OCI-LY3 (cell line): ENCODE measurements at regions not wholly inside any gene's neighbourhood (a gene's known extent, or its start where the extent isn't known, plus 50 kb on each side); places are given as distances from the start of the nearest gene placed in this dataset.

ENCODE experiments used
- H2AFZ ChIP-seq: fragments of 200-600, 300-600 bp; shearing (Covaris generic); 2 replicates; pipeline ENCODE4 v1.6.0; 2014; ENCODE audit warnings: antibody characterized with exemption, low read depth, low read length
- H3K27ac ChIP-seq: fragments of 200-600, 300-600 bp; sonication (generic); 2 replicates; pipeline ENCODE4 v1.5.1; 2014; ENCODE audit warnings: mild to moderate bottlenecking, low read length, moderate library complexity, mixed read lengths
- H3K27me3 ChIP-seq: fragments of 200-600, 300-600 bp; sonication (generic); 2 replicates; pipeline ENCODE4 v1.6.1; 2014; ENCODE audit warnings: low read depth, low read length, mixed read lengths
- H3K36me3 ChIP-seq: fragments of 200-600, 300-600 bp; sonication (generic); replicated peaks from 2 replicates; pipeline ENCODE3; 2014; ENCODE audit warnings: low read depth, low read length, mixed read lengths
- H3K4me1 ChIP-seq: fragments of 300-600, 200-600 bp; sonication (generic); 2 replicates; pipeline ENCODE4 v1.6.1; 2014; ENCODE audit warnings: low read length, mixed read lengths
- H3K4me2 ChIP-seq: fragments of 200-600, 300-600 bp; sonication (generic); 2 replicates; pipeline ENCODE4 v1.6.1; 2014; ENCODE audit warnings: low read length, mixed read lengths
- H3K4me3 ChIP-seq: fragments of 300-600, 200-600 bp; sonication (generic); 2 replicates; pipeline ENCODE4 v1.5.1; 2014; ENCODE audit warnings: antibody characterized with exemption, mild to moderate bottlenecking, low read length, moderate library complexity
- H3K79me2 ChIP-seq: fragments of 300-600, 200-600 bp; shearing (Covaris generic); 2 replicates; pipeline ENCODE4 v1.6.1; 2014; ENCODE audit warnings: mild to moderate bottlenecking, low read length, mixed read lengths
- H3K9ac ChIP-seq: fragments of 300-600, 200-600 bp; shearing (Covaris generic); 2 replicates; pipeline ENCODE4 v1.6.0; 2014; ENCODE audit warnings: mild to moderate bottlenecking, low read length, moderate library complexity
- H3K9me3 ChIP-seq: fragments of 200-600, 300-600 bp; shearing (Covaris generic); 2 replicates; pipeline ENCODE4 v1.6.1; 2014; ENCODE audit warnings: low read length, mixed read lengths; ENCODE audit not compliant: insufficient read depth
- H4K20me1 ChIP-seq: fragments of 200-600, 300-600 bp; sonication (generic); 2 replicates; pipeline ENCODE4 v1.6.1; 2016; ENCODE audit warnings: low read length, mixed read lengths; ENCODE audit not compliant: insufficient read depth
- CTCF ChIP-seq: fragments of 200-600, 300-600 bp; sonication (generic); IDR thresholded peaks from 2 replicates; pipeline ENCODE4 v1.5.1; 2014; ENCODE audit warnings: antibody characterized with exemption, low read length, low read depth
- EZH2phosphoT487 ChIP-seq: fragments of 200-600 bp; shearing (Covaris generic); IDR thresholded peaks from 2 replicates; pipeline ENCODE4 v1.6.1; 2018; ENCODE audit warnings: antibody characterized with exemption, mixed run types, low read depth

GRCh38 chr14:27927519-27927918, 839.1 kb upstream of the FOXG1 start:
- TF ChIP-seq CTCF = no peak
- TF ChIP-seq EZH2phosphoT487 = no peak
- no peaks in the 10 kb centered on the region for H3K36me3 ChIP-seq

GRCh38 chr14:27929797-27930347, 836.7 kb upstream of the FOXG1 start:
- Histone ChIP-seq H3K4me1 (no peaks in the 10 kb centered on the region), H3K36me3 (no peaks in the 10 kb centered on the region), H3K27ac (no peak overlapping the region), H3K4me3 (no peak overlapping the region), H4K20me1 (no peaks in the 10 kb centered on the region), H3K4me2 (no peak overlapping the region), H3K27me3 (no peaks in the 10 kb centered on the region), H3K79me2 (no peaks in the 10 kb centered on the region), H3K9me3 (no peaks in the 10 kb centered on the region), H3K9ac (no peak overlapping the region), H2AFZ (no peak overlapping the region)
- TF ChIP-seq CTCF (no peak), EZH2phosphoT487 (no peak)

More at GRCh38 chr14:27927519-27927918, 839.1 kb upstream of the FOXG1 start:
- H3K9ac ChIP-seq = no peak overlapping the region
- no peaks in the 10 kb centered on the region for H3K9me3 ChIP-seq
- no peaks in the 10 kb centered on the region for H3K79me2 ChIP-seq
- no peak overlapping the region for H2AFZ ChIP-seq
- H3K4me1 ChIP-seq = no peaks in the 10 kb centered on the region
- no peak overlapping the region for H3K4me2 ChIP-seq
- no peaks in the 10 kb centered on the region for H3K27me3 ChIP-seq
- no peak overlapping the region for H3K27ac ChIP-seq
- H4K20me1 ChIP-seq = no peaks in the 10 kb centered on the region
- no peak overlapping the region for H3K4me3 ChIP-seq

- Histone ChIP-seq H3K9me3 (no peaks in the 10 kb centered on the region), H3K9ac (no peak overlapping the region), H3K79me2 (no peaks in the 10 kb centered on the region), H3K4me1 (no peaks in the 10 kb centered on the region), H3K4me2 (no peak overlapping the region), H3K27me3 (no peaks in the 10 kb centered on the region), H3K27ac (no peak overlapping the region), H3K36me3 (no peaks in the 10 kb centered on the region), H3K4me3 (no peak overlapping the region), H4K20me1 (no peaks in the 10 kb centered on the region), H2AFZ (no peak overlapping the region)
- TF ChIP-seq EZH2phosphoT487 = no peak
- no peak for TF ChIP-seq CTCF
Observed at GRCh38 chr14:27938392-27938791, 828.2 kb upstream of the FOXG1 start.

- Histone ChIP-seq H2AFZ (no peak overlapping the region), H3K79me2 (no peaks in the 10 kb centered on the region), H3K4me1 (no peaks in the 10 kb centered on the region), H3K4me3 (no peak overlapping the region), H3K9ac (no peak overlapping the region), H3K27ac (no peak overlapping the region), H3K36me3 (no peaks in the 10 kb centered on the region), H3K9me3 (no peaks in the 10 kb centered on the region), H3K27me3 (no peaks in the 10 kb centered on the region), H4K20me1 (no peaks in the 10 kb centered on the region), H3K4me2 (no peak overlapping the region)
- TF ChIP-seq CTCF (no peak), EZH2phosphoT487 (no peak)
Observed at GRCh38 chr14:27945512-27945911, 821.1 kb upstream of the FOXG1 start.
